ENCODE measurements at regions not wholly inside any gene's neighbourhood (a gene's known extent, or its start where the extent isn't known, plus 50 kb on each side); places are given as distances from the start of the nearest gene placed in this dataset.

DNA sequence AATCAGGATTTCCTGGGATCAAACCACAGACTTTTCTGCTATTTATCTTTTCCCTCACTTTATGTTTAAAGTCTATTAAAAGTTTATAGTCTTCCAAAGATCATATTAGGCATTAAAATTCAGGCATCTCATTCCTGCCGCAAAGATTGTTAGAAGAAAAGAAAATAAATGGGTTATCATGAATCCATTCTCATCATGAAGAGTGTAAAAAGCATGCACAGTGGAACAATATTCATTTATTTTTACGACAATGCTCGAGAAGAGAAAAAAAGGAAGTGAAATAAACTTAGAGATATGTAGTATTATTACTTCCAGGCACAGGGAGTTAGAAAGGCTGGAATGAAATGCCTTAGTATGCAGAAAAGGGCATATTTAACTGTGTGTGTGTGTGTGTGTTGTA is 213.7 kb upstream of the PLSCR5 start:
- no peak for DNase-seq (ENCODE audit: low read depth, low spot score)
- POLR2A ChIA-PET: no interaction called here
- Histone ChIP-seq H3K27me3 (ENCODE audit: control insufficient read depth, insufficient read depth, low read length) (no peaks in the 10 kb centered on the region), H3K9me3 (ENCODE audit: control insufficient read depth, insufficient read depth, low read length) (no peaks in the 10 kb centered on the region), H3K4me3 (ENCODE audit: low read depth, low read length) (no peak overlapping the region), H3K27ac (ENCODE audit: low read depth, low read length) (no peak overlapping the region)
- TF ChIP-seq, protein P1, sequence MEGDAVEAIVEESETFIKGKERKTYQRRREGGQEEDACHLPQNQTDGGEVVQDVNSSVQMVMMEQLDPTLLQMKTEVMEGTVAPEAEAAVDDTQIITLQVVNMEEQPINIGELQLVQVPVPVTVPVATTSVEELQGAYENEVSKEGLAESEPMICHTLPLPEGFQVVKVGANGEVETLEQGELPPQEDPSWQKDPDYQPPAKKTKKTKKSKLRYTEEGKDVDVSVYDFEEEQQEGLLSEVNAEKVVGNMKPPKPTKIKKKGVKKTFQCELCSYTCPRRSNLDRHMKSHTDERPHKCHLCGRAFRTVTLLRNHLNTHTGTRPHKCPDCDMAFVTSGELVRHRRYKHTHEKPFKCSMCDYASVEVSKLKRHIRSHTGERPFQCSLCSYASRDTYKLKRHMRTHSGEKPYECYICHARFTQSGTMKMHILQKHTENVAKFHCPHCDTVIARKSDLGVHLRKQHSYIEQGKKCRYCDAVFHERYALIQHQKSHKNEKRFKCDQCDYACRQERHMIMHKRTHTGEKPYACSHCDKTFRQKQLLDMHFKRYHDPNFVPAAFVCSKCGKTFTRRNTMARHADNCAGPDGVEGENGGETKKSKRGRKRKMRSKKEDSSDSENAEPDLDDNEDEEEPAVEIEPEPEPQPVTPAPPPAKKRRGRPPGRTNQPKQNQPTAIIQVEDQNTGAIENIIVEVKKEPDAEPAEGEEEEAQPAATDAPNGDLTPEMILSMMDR (IDR thresholded peaks at IDR 0.05; ENCODE audit: low read depth, low read length): no peak
- CTCF ChIA-PET: no interaction called here

DNA sequence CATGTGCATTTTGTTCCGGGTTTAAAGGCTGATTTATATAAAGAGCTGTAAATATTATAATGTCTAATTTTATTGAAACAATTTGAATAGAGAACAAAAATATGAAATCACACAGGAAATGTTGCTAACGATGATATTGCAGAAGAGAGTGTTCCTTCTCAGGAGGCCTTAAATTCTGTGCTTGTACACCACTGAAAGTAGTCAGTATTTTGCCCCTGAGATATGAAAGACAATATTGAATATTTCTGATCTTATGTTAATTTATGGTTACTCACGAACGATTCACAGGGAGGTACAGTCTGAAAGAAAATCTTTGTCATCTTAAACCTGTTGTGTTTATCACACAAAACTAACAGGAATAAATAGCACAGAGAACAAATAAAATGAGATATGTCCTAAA is 213.2 kb upstream of the PLSCR5 start:
- Histone ChIP-seq H3K27ac (ENCODE audit: low read depth, low read length) (no peak overlapping the region), H3K9me3 (ENCODE audit: control insufficient read depth, insufficient read depth, low read length) (no peaks in the 10 kb centered on the region), H3K4me3 (ENCODE audit: low read depth, low read length) (no peak overlapping the region), H3K27me3 (ENCODE audit: control insufficient read depth, insufficient read depth, low read length) (no peaks in the 10 kb centered on the region)
- DNase-seq (ENCODE audit: low read depth, low spot score): no peak
- CTCF ChIA-PET: interaction anchor here (0.5 to 2.3 kb wide), 4 partner anchors 302 to 536 kb away, joined by 3 to 21 read pairs (median 4); no protein-coding TSS in a partner anchor
- POLR2A ChIA-PET: no interaction called here
- TF ChIP-seq, protein P1 (IDR thresholded peaks at IDR 0.05; ENCODE audit: low read depth, low read length): no peak

DNA sequence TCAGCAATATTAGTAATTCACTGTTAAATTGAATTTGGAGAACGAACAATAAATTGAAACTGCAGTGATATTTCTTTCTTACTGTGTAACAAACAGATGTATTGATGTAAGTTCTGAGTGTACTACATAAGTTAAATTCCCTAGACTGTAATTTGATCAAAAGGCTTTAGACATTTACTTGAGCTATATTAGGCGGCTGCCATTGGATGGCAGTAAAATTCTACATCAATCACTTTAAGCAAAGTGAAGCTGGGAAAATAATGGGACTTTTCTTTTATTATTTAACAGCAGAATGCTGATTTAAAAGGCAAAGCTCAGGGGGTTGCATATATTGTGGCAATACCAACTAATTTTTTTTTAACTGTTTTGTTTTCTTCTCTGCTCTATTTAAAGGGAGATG is 212.6 kb upstream of the PLSCR5 start:
- no peak for DNase-seq (ENCODE audit: low read depth, low spot score)
- TF ChIP-seq, protein P1 (IDR thresholded peaks at IDR 0.05; ENCODE audit: low read depth, low read length): 0 out of 2 replicates have a peak, but pooled peaks have one; percentile 21
- ChIA-PET CTCF (interaction anchor here (0.5 to 2.3 kb wide), 3 partner anchors 16 to 537 kb away, joined by 3 to 21 read pairs (median 4); no protein-coding TSS in a partner anchor), POLR2A (no interaction called here)
- Histone ChIP-seq H3K27me3 (ENCODE audit: control insufficient read depth, insufficient read depth, low read length) (no peaks in the 10 kb centered on the region), H3K4me3 (ENCODE audit: low read depth, low read length) (no peak overlapping the region), H3K27ac (ENCODE audit: low read depth, low read length) (no peak overlapping the region), H3K9me3 (ENCODE audit: control insufficient read depth, insufficient read depth, low read length) (no peaks in the 10 kb centered on the region)

DNA sequence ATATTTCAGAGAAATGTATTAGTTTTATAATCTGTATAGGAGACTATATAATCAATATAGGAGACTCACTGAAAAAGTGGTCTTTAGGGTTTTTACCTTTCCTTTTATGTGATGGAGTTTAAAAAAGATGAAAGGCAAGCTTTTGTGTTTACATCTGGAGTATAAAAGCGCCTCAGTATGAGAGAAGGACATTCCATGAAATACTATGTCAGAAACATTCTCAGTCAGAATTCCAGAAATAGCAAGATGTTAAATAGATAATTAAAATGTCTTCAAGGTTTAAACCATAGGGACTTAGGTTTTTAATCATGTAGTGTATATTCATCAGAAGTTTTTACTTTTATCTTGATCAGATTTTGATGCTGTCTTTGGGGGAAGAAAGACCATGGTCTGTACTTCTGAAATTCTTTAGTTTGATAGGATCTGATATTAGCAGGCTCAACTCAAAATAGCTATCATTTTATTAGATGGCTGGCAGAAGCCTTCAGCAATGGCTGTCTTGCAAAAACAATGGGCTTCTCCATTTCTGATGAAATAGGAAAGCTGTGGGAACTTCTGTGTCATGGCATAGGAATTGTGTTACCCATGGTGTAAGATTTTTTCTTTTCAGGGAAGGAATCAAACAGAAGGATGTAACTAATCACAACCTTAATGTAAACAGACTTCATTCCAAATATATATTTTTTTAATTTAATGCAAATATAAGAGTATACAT is 209.6 kb upstream of the PLSCR5 start:
- peak; percentile 3 for DNase-seq (ENCODE audit: low read depth, low spot score)
- no peaks in the 10 kb centered on the region for H3K27me3 ChIP-seq (ENCODE audit: control insufficient read depth, insufficient read depth, low read length)
- no peak overlapping the region for H3K4me3 ChIP-seq (ENCODE audit: low read depth, low read length)
- TF ChIP-seq, protein P1 (IDR thresholded peaks at IDR 0.05; ENCODE audit: low read depth, low read length): no peak
- POLR2A ChIA-PET: no interaction called here
- CTCF ChIA-PET: interaction anchor here (1.0 to 1.1 kb wide), 2 partner anchors 11 to 377 kb away, joined by 3 read pairs; no protein-coding TSS in a partner anchor
- no peaks in the 10 kb centered on the region for H3K9me3 ChIP-seq (ENCODE audit: control insufficient read depth, insufficient read depth, low read length)
- no peak overlapping the region for H3K27ac ChIP-seq (ENCODE audit: low read depth, low read length)

DNA sequence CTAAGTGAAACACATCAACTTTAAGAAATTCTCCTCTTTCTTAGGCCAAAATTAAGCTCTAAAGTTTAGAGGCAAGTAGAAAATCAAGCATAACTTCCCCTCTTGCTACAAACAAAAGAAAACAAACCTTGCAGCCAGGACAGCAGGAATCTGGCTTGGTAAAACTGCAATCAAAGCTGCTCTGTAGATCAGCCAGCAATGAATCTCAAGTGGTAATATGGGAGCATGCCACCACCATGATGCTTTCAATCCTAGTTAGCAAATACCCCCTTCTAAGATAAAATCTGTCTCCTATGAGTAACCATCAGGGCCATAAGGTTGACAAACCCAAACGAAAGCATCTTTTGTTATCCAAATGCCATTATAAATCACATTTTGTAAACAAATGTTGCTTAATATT is 208.3 kb upstream of the PLSCR5 start:
- TF ChIP-seq, protein P1 (IDR thresholded peaks at IDR 0.05; ENCODE audit: low read depth, low read length): no peak
- no peak overlapping the region for H3K4me3 ChIP-seq (ENCODE audit: low read depth, low read length)
- no peak overlapping the region for H3K27ac ChIP-seq (ENCODE audit: low read depth, low read length)
- ChIA-PET CTCF (interaction anchor here (0.5 kb wide), 1 partner anchor 233 kb away, joined by 6 read pairs; no protein-coding TSS in a partner anchor), POLR2A (no interaction called here)
- no peak for DNase-seq (ENCODE audit: low read depth, low spot score)
- H3K9me3 ChIP-seq (ENCODE audit: control insufficient read depth, insufficient read depth, low read length): no peaks in the 10 kb centered on the region
- H3K27me3 ChIP-seq (ENCODE audit: control insufficient read depth, insufficient read depth, low read length): no peaks in the 10 kb centered on the region
